ENCODE measurements at regions not wholly inside any gene's neighbourhood (a gene's known extent, or its start where the extent isn't known, plus 50 kb on each side); places are given as distances from the start of the nearest gene placed in this dataset.
"Not testable (repeated sequence)": the region's sequence is repeated elsewhere in the genome, so short reads cannot be mapped to it uniquely, and the experiment has no call there.

- TF ChIP-seq MAX (IDR thresholded peaks at IDR 0.05); CTCF (IDR thresholded peaks at IDR 0.05 in 2 of 3, conservative IDR thresholded peaks at IDR 0.05 in 1 of 3; ENCODE audit: borderline replicate concordance in 1 of 3, insufficient read depth in 1 of 3, low read depth in 2 of 3, low read length in 2 of 3); CBX3 (IDR thresholded peaks at IDR 0.05; ENCODE audit: low read depth); ZNF274 (IDR thresholded peaks at IDR 0.05; ENCODE audit: low read depth, low read length); POLR2A (IDR thresholded peaks at IDR 0.05; ENCODE audit: borderline replicate concordance, extremely low read depth, insufficient read depth, insufficient read length); EZH2 (IDR thresholded peaks at IDR 0.05); FOSL1 (IDR thresholded peaks at IDR 0.05; ENCODE audit: low read depth); POLR2AphosphoS5 (IDR thresholded peaks at IDR 0.05; ENCODE audit: low read depth, low read length); ATF3 (IDR thresholded peaks at IDR 0.05); REST (IDR thresholded peaks at IDR 0.05; ENCODE audit: low read depth); YY1 (IDR thresholded peaks at IDR 0.05; ENCODE audit: extremely low read depth, insufficient replicate concordance, low read depth, low read length): not testable (repeated sequence)
These were observed 341.7 kb downstream of the ANAPC1 start for GRCh38 chr2:111542120-111542774.

Measured in HCT116 (cell line).